ENCODE measurements at regions not wholly inside any gene's neighbourhood (a gene's known extent, or its start where the extent isn't known, plus 50 kb on each side); places are given as distances from the start of the nearest gene placed in this dataset.
"Not testable (repeated sequence)": the region's sequence is repeated elsewhere in the genome, so short reads cannot be mapped to it uniquely, and the experiment has no call there.

- DNase-seq: peak; percentile 90 to 93
- no CpG with 5 or more reads among the region's 7 CpGs for WGBS (ENCODE audit: insufficient coverage, low lambda C conversion rate)
- Histone ChIP-seq H3K27ac (ENCODE audit: low read length) (peak overlapping the region; percentile 56), H3K27me3 (ENCODE audit: control insufficient read depth, insufficient read depth, low read length) (no peaks in the 10 kb centered on the region), H3K9me3 (ENCODE audit: control insufficient read depth, low read depth, low read length) (no peaks in the 10 kb centered on the region), H3K36me3 (ENCODE audit: control insufficient read depth, insufficient read depth, low read length) (no peaks in the 10 kb centered on the region), H3K4me3 (ENCODE audit: low read length) (no peak overlapping the region), H3K4me1 (ENCODE audit: control insufficient read depth, insufficient read depth, low read length) (peaks cover 18% of the 10 kb centered on the region)
Measured at GRCh38 chr10:44259090-44259874, 125.6 kb downstream of the CXCL12 start.

GRCh38 chr10:44258460-44259089, 126.3 kb downstream of the CXCL12 start:
- no peaks in the 10 kb centered on the region for H3K9me3 ChIP-seq (ENCODE audit: control insufficient read depth, low read depth, low read length)
- no peaks in the 10 kb centered on the region for H3K36me3 ChIP-seq (ENCODE audit: control insufficient read depth, insufficient read depth, low read length)
- WGBS (ENCODE audit: insufficient coverage, low lambda C conversion rate): no CpG with 5 or more reads among the region's 4 CpGs
- peaks cover 21% of the 10 kb centered on the region for H3K4me1 ChIP-seq (ENCODE audit: control insufficient read depth, insufficient read depth, low read length)
- peak overlapping the region; percentile 48 for H3K27ac ChIP-seq (ENCODE audit: low read length)
- no peak overlapping the region for H3K4me3 ChIP-seq (ENCODE audit: low read length)
- H3K27me3 ChIP-seq (ENCODE audit: control insufficient read depth, insufficient read depth, low read length): no peaks in the 10 kb centered on the region
- DNase-seq: peak in 1 of 2 donors; percentile 44

- no peaks in the 10 kb centered on the region for H3K36me3 ChIP-seq (ENCODE audit: control insufficient read depth, insufficient read depth, low read length)
- H3K27me3 ChIP-seq (ENCODE audit: control insufficient read depth, insufficient read depth, low read length): no peaks in the 10 kb centered on the region
- H3K9me3 ChIP-seq (ENCODE audit: control insufficient read depth, low read depth, low read length): no peaks in the 10 kb centered on the region
- peaks cover 23% of the 10 kb centered on the region for H3K4me1 ChIP-seq (ENCODE audit: control insufficient read depth, insufficient read depth, low read length)
- no peak overlapping the region for H3K27ac ChIP-seq (ENCODE audit: low read length)
- peak in 1 of 2 donors; percentile 23 for DNase-seq
- no peak overlapping the region for H3K4me3 ChIP-seq (ENCODE audit: low read length)
- WGBS (ENCODE audit: insufficient coverage, low lambda C conversion rate): no CpG with 5 or more reads among the region's 3 CpGs
Measured at GRCh38 chr10:44258019-44258418, 126.9 kb downstream of the CXCL12 start.

GRCh38 chr10:44253769-44254462, 131.0 kb downstream of the CXCL12 start:
- no peaks in the 10 kb centered on the region for H3K36me3 ChIP-seq (ENCODE audit: control insufficient read depth, insufficient read depth, low read length)
- H3K27ac ChIP-seq (ENCODE audit: low read length): no peak overlapping the region
- H3K4me3 ChIP-seq (ENCODE audit: low read length): no peak overlapping the region
- H3K4me1 ChIP-seq (ENCODE audit: control insufficient read depth, insufficient read depth, low read length): peaks cover 16% of the 10 kb centered on the region
- H3K27me3 ChIP-seq (ENCODE audit: control insufficient read depth, insufficient read depth, low read length): no peaks in the 10 kb centered on the region
- H3K9me3 ChIP-seq (ENCODE audit: control insufficient read depth, low read depth, low read length): no peaks in the 10 kb centered on the region
- 33% methylated on average over 1 of the region's 5 CpGs for WGBS (ENCODE audit: insufficient coverage, low lambda C conversion rate)
- peak; percentile 69 to 77 for DNase-seq

- not testable (repeated sequence) for H3K9me3 ChIP-seq (ENCODE audit: control insufficient read depth, low read depth, low read length); H3K36me3 ChIP-seq (ENCODE audit: control insufficient read depth, insufficient read depth, low read length); DNase-seq; H3K27me3 ChIP-seq (ENCODE audit: control insufficient read depth, insufficient read depth, low read length); H3K4me3 ChIP-seq (ENCODE audit: low read length); H3K27ac ChIP-seq (ENCODE audit: low read length); H3K4me1 ChIP-seq (ENCODE audit: control insufficient read depth, insufficient read depth, low read length)
- 100% methylated on average over 1 of the region's 3 CpGs for WGBS (ENCODE audit: insufficient coverage, low lambda C conversion rate)
Measured at GRCh38 chr10:44252631-44253030, 132.3 kb downstream of the CXCL12 start.

- H3K9me3 ChIP-seq (ENCODE audit: control insufficient read depth, low read depth, low read length); DNase-seq; H3K36me3 ChIP-seq (ENCODE audit: control insufficient read depth, insufficient read depth, low read length); H3K27me3 ChIP-seq (ENCODE audit: control insufficient read depth, insufficient read depth, low read length); H3K4me3 ChIP-seq (ENCODE audit: low read length); H3K4me1 ChIP-seq (ENCODE audit: control insufficient read depth, insufficient read depth, low read length); H3K27ac ChIP-seq (ENCODE audit: low read length): not testable (repeated sequence)
- no CpG with 5 or more reads among the region's 7 CpGs for WGBS (ENCODE audit: insufficient coverage, low lambda C conversion rate)
Measured at GRCh38 chr10:44249933-44250332, 135.0 kb downstream of the CXCL12 start.

- Histone ChIP-seq H3K27ac (ENCODE audit: low read length) (no peak overlapping the region), H3K4me1 (ENCODE audit: control insufficient read depth, insufficient read depth, low read length) (peaks cover 5% of the 10 kb centered on the region), H3K9me3 (ENCODE audit: control insufficient read depth, low read depth, low read length) (no peaks in the 10 kb centered on the region), H3K27me3 (ENCODE audit: control insufficient read depth, insufficient read depth, low read length) (no peaks in the 10 kb centered on the region), H3K36me3 (ENCODE audit: control insufficient read depth, insufficient read depth, low read length) (no peaks in the 10 kb centered on the region), H3K4me3 (ENCODE audit: low read length) (no peak overlapping the region)
- DNase-seq: no peak
- no CpG with 5 or more reads among the region's 11 CpGs for WGBS (ENCODE audit: insufficient coverage, low lambda C conversion rate)
Measured at GRCh38 chr10:44249490-44249889, 135.4 kb downstream of the CXCL12 start.

GRCh38 chr10:44246700-44247099, 138.2 kb downstream of the CXCL12 start:
- H3K9me3 ChIP-seq (ENCODE audit: control insufficient read depth, low read depth, low read length); DNase-seq; H3K4me1 ChIP-seq (ENCODE audit: control insufficient read depth, insufficient read depth, low read length); H3K4me3 ChIP-seq (ENCODE audit: low read length); H3K27me3 ChIP-seq (ENCODE audit: control insufficient read depth, insufficient read depth, low read length); H3K36me3 ChIP-seq (ENCODE audit: control insufficient read depth, insufficient read depth, low read length); H3K27ac ChIP-seq (ENCODE audit: low read length): not testable (repeated sequence)

GRCh38 chr10:44246287-44246686, 138.6 kb downstream of the CXCL12 start:
- not testable (repeated sequence) for H3K4me1 ChIP-seq (ENCODE audit: control insufficient read depth, insufficient read depth, low read length); H3K4me3 ChIP-seq (ENCODE audit: low read length); H3K27me3 ChIP-seq (ENCODE audit: control insufficient read depth, insufficient read depth, low read length); H3K36me3 ChIP-seq (ENCODE audit: control insufficient read depth, insufficient read depth, low read length); DNase-seq; H3K9me3 ChIP-seq (ENCODE audit: control insufficient read depth, low read depth, low read length); H3K27ac ChIP-seq (ENCODE audit: low read length)
- WGBS (ENCODE audit: insufficient coverage, low lambda C conversion rate): no CpG with 5 or more reads among the region's 2 CpGs

- Histone ChIP-seq H3K9me3 (ENCODE audit: control insufficient read depth, low read depth, low read length) (no peaks in the 10 kb centered on the region), H3K36me3 (ENCODE audit: control insufficient read depth, insufficient read depth, low read length) (no peaks in the 10 kb centered on the region), H3K27me3 (ENCODE audit: control insufficient read depth, insufficient read depth, low read length) (no peaks in the 10 kb centered on the region), H3K4me3 (ENCODE audit: low read length) (no peak overlapping the region), H3K27ac (ENCODE audit: low read length) (no peak overlapping the region), H3K4me1 (ENCODE audit: control insufficient read depth, insufficient read depth, low read length) (no peaks in the 10 kb centered on the region)
- DNase-seq: no peak
- no CpG with 5 or more reads among the region's 1 CpG for WGBS (ENCODE audit: insufficient coverage, low lambda C conversion rate)
Measured at GRCh38 chr10:44245601-44245938, 139.3 kb downstream of the CXCL12 start.
